ENCODE measurements at regions not wholly inside any gene's neighbourhood (a gene's known extent, or its start where the extent isn't known, plus 50 kb on each side); places are given as distances from the start of the nearest gene placed in this dataset.

DNA sequence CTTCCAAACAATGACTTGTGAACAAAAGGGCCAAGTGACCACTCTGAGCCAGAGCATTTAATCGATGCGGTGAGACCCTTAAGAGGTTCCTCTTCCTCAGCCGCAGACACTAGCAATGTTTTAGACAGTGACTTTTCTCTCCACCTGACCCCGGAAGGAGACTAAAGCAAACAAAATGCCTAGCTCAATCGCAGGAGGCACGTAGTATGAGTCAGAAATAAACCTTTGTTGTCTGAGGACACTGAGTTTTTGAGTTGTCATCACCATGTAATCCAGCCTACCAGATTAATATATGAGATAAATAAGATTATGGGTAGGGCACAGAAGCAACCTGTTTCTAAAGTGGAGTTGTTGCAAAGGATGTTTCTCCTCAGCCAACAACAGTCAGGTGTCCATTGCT is 326.2 kb upstream of the DUSP10 start:
- DNase-seq: no peak
- Histone ChIP-seq H3K9me3 (no peaks in the 10 kb centered on the region), H3K27ac (no peak overlapping the region), H3K9ac (ENCODE audit: low read depth in 2 of 2, low read length in 2 of 2) (no peak overlapping the region), H3K27me3 (no peaks in the 10 kb centered on the region), H3K4me3 (no peak overlapping the region), H3K4me1 (no peaks in the 10 kb centered on the region), H3K36me3 (no peaks in the 10 kb centered on the region)
- intact Hi-C loops (cut with DNase I): no loop called here
- TF ChIP-seq, protein P1, sequence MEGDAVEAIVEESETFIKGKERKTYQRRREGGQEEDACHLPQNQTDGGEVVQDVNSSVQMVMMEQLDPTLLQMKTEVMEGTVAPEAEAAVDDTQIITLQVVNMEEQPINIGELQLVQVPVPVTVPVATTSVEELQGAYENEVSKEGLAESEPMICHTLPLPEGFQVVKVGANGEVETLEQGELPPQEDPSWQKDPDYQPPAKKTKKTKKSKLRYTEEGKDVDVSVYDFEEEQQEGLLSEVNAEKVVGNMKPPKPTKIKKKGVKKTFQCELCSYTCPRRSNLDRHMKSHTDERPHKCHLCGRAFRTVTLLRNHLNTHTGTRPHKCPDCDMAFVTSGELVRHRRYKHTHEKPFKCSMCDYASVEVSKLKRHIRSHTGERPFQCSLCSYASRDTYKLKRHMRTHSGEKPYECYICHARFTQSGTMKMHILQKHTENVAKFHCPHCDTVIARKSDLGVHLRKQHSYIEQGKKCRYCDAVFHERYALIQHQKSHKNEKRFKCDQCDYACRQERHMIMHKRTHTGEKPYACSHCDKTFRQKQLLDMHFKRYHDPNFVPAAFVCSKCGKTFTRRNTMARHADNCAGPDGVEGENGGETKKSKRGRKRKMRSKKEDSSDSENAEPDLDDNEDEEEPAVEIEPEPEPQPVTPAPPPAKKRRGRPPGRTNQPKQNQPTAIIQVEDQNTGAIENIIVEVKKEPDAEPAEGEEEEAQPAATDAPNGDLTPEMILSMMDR (IDR thresholded peaks at IDR 0.05): no peak

DNA sequence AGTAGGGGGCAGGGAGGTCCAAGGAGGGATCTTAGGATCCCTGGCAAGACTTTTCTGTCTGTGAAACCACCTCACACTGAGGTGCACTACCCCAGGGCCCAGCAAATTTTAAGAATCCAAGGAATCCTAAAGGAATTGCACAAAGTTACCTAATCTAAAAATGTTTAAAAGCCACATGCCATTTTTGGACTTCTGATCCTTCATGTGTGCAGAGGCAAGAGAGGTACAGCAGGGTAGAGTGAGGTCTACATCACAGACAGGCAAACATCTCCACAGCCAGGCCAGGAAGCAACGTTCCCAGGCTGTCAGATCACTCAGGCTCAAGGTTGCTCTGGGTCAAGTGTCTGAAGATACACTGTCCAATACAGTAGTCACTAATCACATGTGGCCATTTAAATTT is 324.6 kb upstream of the DUSP10 start:
- DNase-seq: no peak
- no peaks in the 10 kb centered on the region for H3K27me3 ChIP-seq
- no peaks in the 10 kb centered on the region for H3K4me1 ChIP-seq
- H3K4me3 ChIP-seq: no peak overlapping the region
- TF ChIP-seq, protein P1 (IDR thresholded peaks at IDR 0.05): no peak
- intact Hi-C loops (cut with DNase I): no loop called here
- no peak overlapping the region for H3K27ac ChIP-seq
- H3K9me3 ChIP-seq: no peaks in the 10 kb centered on the region
- no peak overlapping the region for H3K9ac ChIP-seq (ENCODE audit: low read depth in 2 of 2, low read length in 2 of 2)
- H3K36me3 ChIP-seq: no peaks in the 10 kb centered on the region

DNA sequence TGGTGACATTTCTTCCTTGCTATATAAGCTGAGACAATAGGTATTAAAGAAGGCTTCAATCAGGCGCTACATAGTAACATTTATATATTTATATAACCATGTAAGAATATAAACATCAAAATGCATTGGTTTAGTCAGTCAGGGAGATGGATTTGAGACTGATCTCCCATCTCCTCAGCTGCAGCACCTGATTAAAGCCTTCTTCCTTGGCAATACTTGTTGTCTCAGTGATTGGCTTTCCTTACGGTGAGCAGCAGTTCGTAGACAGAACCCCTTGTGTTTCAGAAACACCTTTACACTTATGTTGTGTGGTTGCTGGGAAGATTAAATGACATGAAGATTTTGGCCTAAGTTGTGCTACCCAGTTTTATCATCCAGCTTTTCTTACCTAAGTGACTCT is 323.3 kb upstream of the DUSP10 start:
- no peak overlapping the region for H3K9ac ChIP-seq (ENCODE audit: low read depth in 2 of 2, low read length in 2 of 2)
- H3K36me3 ChIP-seq: no peaks in the 10 kb centered on the region
- no peak for DNase-seq
- TF ChIP-seq, protein P1 (IDR thresholded peaks at IDR 0.05): no peak
- H3K4me3 ChIP-seq: no peak overlapping the region
- intact Hi-C loops (cut with DNase I): no loop called here
- no peak overlapping the region for H3K27ac ChIP-seq
- no peaks in the 10 kb centered on the region for H3K27me3 ChIP-seq
- no peaks in the 10 kb centered on the region for H3K9me3 ChIP-seq
- no peaks in the 10 kb centered on the region for H3K4me1 ChIP-seq

DNA sequence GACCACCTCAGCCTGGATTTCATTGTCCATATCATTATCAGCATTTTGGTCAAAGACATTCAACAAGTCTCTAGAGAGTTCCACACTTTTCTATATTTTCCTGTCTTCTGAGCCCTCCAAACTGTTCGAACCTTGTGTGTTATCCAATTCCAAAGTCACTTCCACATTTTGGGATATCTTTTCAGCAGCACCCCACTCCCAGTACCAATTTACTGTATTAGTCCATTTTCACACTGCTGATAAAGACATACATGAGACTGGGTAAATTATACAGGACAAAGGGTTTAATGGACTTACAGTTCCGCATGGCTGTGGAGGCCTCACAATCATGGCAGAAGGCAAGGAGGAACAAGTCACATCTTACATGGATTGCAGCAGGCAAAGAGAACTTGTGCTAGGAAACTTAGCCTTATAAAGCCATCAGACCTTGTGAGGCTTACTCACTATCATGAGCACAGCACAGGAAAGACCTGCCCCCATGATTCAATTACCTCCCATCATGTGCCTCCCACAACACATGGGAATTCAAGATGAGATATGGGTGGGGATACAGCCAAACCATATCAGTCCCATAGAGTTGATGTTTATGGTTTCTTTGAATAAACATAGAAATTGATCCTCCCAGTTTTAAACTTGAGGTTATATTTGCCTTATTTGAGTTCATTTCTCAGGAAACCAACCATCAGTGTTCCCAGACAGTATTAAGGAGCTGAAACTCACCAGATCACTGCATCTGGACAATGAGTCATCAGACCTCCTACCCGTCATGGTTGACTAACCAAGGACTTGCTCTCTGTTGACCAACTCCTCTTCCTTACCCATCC is 322.7 kb upstream of the DUSP10 start:
- Histone ChIP-seq H3K9me3 (no peaks in the 10 kb centered on the region), H3K4me1 (no peaks in the 10 kb centered on the region), H3K27ac (no peak overlapping the region), H3K27me3 (no peaks in the 10 kb centered on the region), H3K9ac (ENCODE audit: low read depth in 2 of 2, low read length in 2 of 2) (no peak overlapping the region), H3K36me3 (no peaks in the 10 kb centered on the region), H3K4me3 (no peak overlapping the region)
- no peak for DNase-seq
- intact Hi-C loops (cut with DNase I): no loop called here
- TF ChIP-seq, protein P1 (IDR thresholded peaks at IDR 0.05): no peak

DNA sequence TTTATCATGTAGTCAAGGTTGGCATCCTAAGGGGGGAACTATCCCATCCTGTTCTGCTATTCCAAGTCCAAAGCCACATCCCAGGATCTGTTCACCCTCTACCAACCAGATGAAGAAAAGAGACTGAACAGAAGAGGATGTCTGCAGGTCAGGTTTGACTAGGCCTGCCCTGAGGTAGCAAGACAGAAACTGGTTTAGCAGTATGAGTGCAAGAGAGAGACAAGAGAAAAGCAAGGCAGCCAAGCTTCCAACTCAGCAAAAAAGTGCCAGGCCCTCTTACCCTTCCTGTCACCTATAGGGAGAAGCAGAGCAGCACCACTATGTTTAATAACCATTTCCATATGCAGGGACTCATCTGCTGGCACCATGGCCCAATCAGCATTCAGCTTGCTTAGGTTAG is 320.8 kb upstream of the DUSP10 start:
- Histone ChIP-seq H3K4me1 (no peaks in the 10 kb centered on the region), H3K27me3 (no peaks in the 10 kb centered on the region), H3K27ac (no peak overlapping the region), H3K36me3 (no peaks in the 10 kb centered on the region), H3K9me3 (no peaks in the 10 kb centered on the region), H3K4me3 (no peak overlapping the region), H3K9ac (ENCODE audit: low read depth in 2 of 2, low read length in 2 of 2) (no peak overlapping the region)
- DNase-seq: no peak
- intact Hi-C loops (cut with DNase I): no loop called here
- TF ChIP-seq, protein P1 (IDR thresholded peaks at IDR 0.05): no peak
